ENCODE measurements at regions not wholly inside any gene's neighbourhood (a gene's known extent, or its start where the extent isn't known, plus 50 kb on each side); places are given as distances from the start of the nearest gene placed in this dataset.

GRCh38 chr10:78861529-78862327 is 207.0 kb upstream of the ZMIZ1 start:
- TF ChIP-seq CTCF (IDR thresholded peaks at IDR 0.05; ENCODE audit: low read depth, low read length): no peak
- H3K4me3 ChIP-seq (ENCODE audit: low read depth, low read length): no peak overlapping the region

- no peak overlapping the region for H3K4me3 ChIP-seq (ENCODE audit: low read depth, low read length)
- no peak for TF ChIP-seq CTCF (IDR thresholded peaks at IDR 0.05; ENCODE audit: low read depth, low read length)
Measured at GRCh38 chr10:78862328-78862640, 206.5 kb upstream of the ZMIZ1 start.

- TF ChIP-seq CTCF (IDR thresholded peaks at IDR 0.05; ENCODE audit: low read depth, low read length): no peak
- no peak overlapping the region for H3K4me3 ChIP-seq (ENCODE audit: low read depth, low read length)
Measured at GRCh38 chr10:78863140-78863905, 205.4 kb upstream of the ZMIZ1 start.

- H3K4me3 ChIP-seq (ENCODE audit: low read depth, low read length): no peak overlapping the region
- no peak for TF ChIP-seq CTCF (IDR thresholded peaks at IDR 0.05; ENCODE audit: low read depth, low read length)
Measured at GRCh38 chr10:78863906-78864239, 204.9 kb upstream of the ZMIZ1 start.

GRCh38 chr10:78864761-78865537 is 203.8 kb upstream of the ZMIZ1 start:
- no peak overlapping the region for H3K4me3 ChIP-seq (ENCODE audit: low read depth, low read length)
- TF ChIP-seq CTCF (IDR thresholded peaks at IDR 0.05; ENCODE audit: low read depth, low read length): no peak

GRCh38 chr10:78865538-78865875 is 203.3 kb upstream of the ZMIZ1 start:
- no peak for TF ChIP-seq CTCF (IDR thresholded peaks at IDR 0.05; ENCODE audit: low read depth, low read length)
- H3K4me3 ChIP-seq (ENCODE audit: low read depth, low read length): no peak overlapping the region
